ENCODE measurements at regions not wholly inside any gene's neighbourhood (a gene's known extent, or its start where the extent isn't known, plus 50 kb on each side); places are given as distances from the start of the nearest gene placed in this dataset.
A peak's percentile ranks its signal among the peaks of the same experiment; 100 is the strongest.

GRCh38 chr3:177820683-177821316 lies 623.5 kb upstream of the TBL1XR1 start:
- Histone ChIP-seq H3K23ac (ENCODE audit: low read length) (no peak overlapping the region), H2AK5ac (ENCODE audit: low read length) (no peak overlapping the region), H4K8ac (ENCODE audit: low read depth, low read length) (no peak overlapping the region), H2BK120ac (ENCODE audit: low read depth, low read length) (no peak overlapping the region), H3K4me2 (ENCODE audit: low read length) (no peak overlapping the region), H2BK15ac (replicated peaks; ENCODE audit: low read depth) (no peak overlapping the region), H4K5ac (ENCODE audit: low read length) (no peak overlapping the region), H3K18ac (ENCODE audit: low read length) (no peak overlapping the region), H2BK5ac (ENCODE audit: low read length) (no peak overlapping the region), H3K56ac (ENCODE audit: low read length) (no peak overlapping the region), H3K27me3 (ENCODE audit: insufficient read depth, low read length, poor library complexity) (no peaks in the 10 kb centered on the region), H3K79me2 (ENCODE audit: control insufficient read depth, insufficient read depth, low read length) (no peaks in the 10 kb centered on the region), H3K9ac (ENCODE audit: low read length) (no peak overlapping the region), H3K79me1 (ENCODE audit: low read length) (no peaks in the 10 kb centered on the region), H3K27ac (ENCODE audit: low read depth, low read length) (no peak overlapping the region), H3K4ac (ENCODE audit: low read depth, low read length) (no peak overlapping the region), H3K4me3 (ENCODE audit: low read length) (no peak overlapping the region), H3K4me1 (ENCODE audit: control insufficient read depth, low read depth, low read length) (no peaks in the 10 kb centered on the region), H3K36me3 (ENCODE audit: control insufficient read depth, insufficient read depth, low read length) (no peaks in the 10 kb centered on the region)
- whole genome bisulfite sequencing (ENCODE audit: extremely low coverage, insufficient coverage, low lambda C conversion rate), result no CpG with 5 or more reads among the region's 2 CpGs
- DNase-seq, result no peak

DNA sequence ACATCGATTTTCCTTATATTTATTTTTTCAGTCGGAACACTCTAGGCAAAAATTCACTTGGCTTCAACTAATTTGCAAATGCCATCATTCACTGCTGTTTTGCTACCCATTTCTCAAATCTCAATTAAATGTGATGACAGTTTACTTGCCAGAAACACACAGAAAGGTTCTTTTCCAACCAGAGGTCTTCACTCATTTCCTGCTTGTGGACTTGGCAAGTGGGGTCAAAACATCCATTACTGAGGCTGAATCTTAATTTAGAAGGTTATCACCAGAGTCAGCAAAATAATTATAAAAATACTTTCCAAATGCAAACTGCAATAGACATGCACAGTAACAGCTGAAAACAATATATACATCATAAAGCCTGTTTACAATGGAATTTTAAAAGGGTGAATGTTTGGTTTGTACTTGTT lies 625.4 kb upstream of the TBL1XR1 start:
- WGBS (ENCODE audit: extremely low coverage, insufficient coverage, low lambda C conversion rate), result no CpG with 5 or more reads among the region's 2 CpGs
- Histone ChIP-seq H2BK120ac (ENCODE audit: low read depth, low read length) (no peak overlapping the region), H4K5ac (ENCODE audit: low read length) (no peak overlapping the region)

GRCh38 chr3:177823701-177824189 lies 626.5 kb upstream of the TBL1XR1 start:
- Histone ChIP-seq H3K79me1 (ENCODE audit: low read length) (no peaks in the 10 kb centered on the region), H3K9ac (ENCODE audit: low read length) (no peak overlapping the region), H3K56ac (ENCODE audit: low read length) (no peak overlapping the region), H3K27me3 (ENCODE audit: insufficient read depth, low read length, poor library complexity) (no peaks in the 10 kb centered on the region), H4K8ac (ENCODE audit: low read depth, low read length) (no peak overlapping the region), H3K79me2 (ENCODE audit: control insufficient read depth, insufficient read depth, low read length) (no peaks in the 10 kb centered on the region), H3K4me1 (ENCODE audit: control insufficient read depth, low read depth, low read length) (no peaks in the 10 kb centered on the region), H3K18ac (ENCODE audit: low read length) (no peak overlapping the region), H2BK15ac (replicated peaks; ENCODE audit: low read depth) (no peak overlapping the region), H2BK5ac (ENCODE audit: low read length) (no peak overlapping the region), H3K4me3 (ENCODE audit: low read length) (no peak overlapping the region), H3K4ac (ENCODE audit: low read depth, low read length) (no peak overlapping the region), H3K23ac (ENCODE audit: low read length) (no peak overlapping the region), H2AK5ac (ENCODE audit: low read length) (no peak overlapping the region), H4K5ac (ENCODE audit: low read length) (no peak overlapping the region), H3K4me2 (ENCODE audit: low read length) (no peak overlapping the region), H3K27ac (ENCODE audit: low read depth, low read length) (no peak overlapping the region), H3K36me3 (ENCODE audit: control insufficient read depth, insufficient read depth, low read length) (no peaks in the 10 kb centered on the region), H2BK120ac (ENCODE audit: low read depth, low read length) (no peak overlapping the region)
- WGBS (ENCODE audit: extremely low coverage, insufficient coverage, low lambda C conversion rate), result no CpG with 5 or more reads among the region's 9 CpGs
- no peak for DNase-seq

More for the DNA sequence above, 625.4 kb upstream of the TBL1XR1 start:
- Histone ChIP-seq H3K79me2 (ENCODE audit: control insufficient read depth, insufficient read depth, low read length) (no peaks in the 10 kb centered on the region), H3K18ac (ENCODE audit: low read length) (no peak overlapping the region), H3K4me1 (ENCODE audit: control insufficient read depth, low read depth, low read length) (no peaks in the 10 kb centered on the region), H2BK5ac (ENCODE audit: low read length) (no peak overlapping the region), H3K36me3 (ENCODE audit: control insufficient read depth, insufficient read depth, low read length) (no peaks in the 10 kb centered on the region), H3K79me1 (ENCODE audit: low read length) (no peaks in the 10 kb centered on the region), H3K56ac (ENCODE audit: low read length) (no peak overlapping the region), H3K4me3 (ENCODE audit: low read length) (no peak overlapping the region), H3K27me3 (ENCODE audit: insufficient read depth, low read length, poor library complexity) (no peaks in the 10 kb centered on the region), H2AK5ac (ENCODE audit: low read length) (no peak overlapping the region), H3K4me2 (ENCODE audit: low read length) (no peak overlapping the region), H3K27ac (ENCODE audit: low read depth, low read length) (no peak overlapping the region), H3K4ac (ENCODE audit: low read depth, low read length) (no peak overlapping the region), H3K9ac (ENCODE audit: low read length) (no peak overlapping the region), H4K8ac (ENCODE audit: low read depth, low read length) (no peak overlapping the region), H3K23ac (ENCODE audit: low read length) (no peak overlapping the region), H2BK15ac (replicated peaks; ENCODE audit: low read depth) (no peak overlapping the region)
- DNase-seq, result no peak

DNA sequence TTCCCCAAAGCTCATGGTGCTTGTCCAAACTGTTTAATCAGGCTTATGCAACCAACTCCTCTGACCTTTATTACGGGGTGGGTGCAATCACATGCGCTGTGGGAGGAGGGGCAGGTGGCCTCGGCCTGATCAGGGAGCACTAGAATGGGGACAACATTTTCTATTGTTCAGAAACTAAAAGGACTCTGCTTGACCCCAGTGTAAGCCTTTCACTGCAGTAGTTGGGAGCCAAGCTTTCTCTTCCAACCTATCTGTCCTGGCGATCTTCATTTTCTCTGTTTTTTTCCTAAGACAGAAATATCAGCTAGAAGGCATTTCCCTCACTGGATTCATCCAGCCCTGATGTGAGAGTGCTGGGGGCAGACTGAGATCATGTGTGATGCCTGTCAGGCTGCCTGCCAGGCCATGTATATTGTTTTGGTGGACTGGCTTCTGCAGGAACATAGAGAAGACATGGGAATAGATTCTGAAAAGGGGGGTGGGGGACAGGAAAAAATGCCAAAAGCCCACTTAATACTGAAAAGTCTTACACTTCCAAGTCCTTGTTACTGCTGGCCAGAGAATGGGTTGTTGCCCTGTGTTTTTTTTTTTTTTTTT lies 627.0 kb upstream of the TBL1XR1 start:
- no peak overlapping the region for H3K27ac ChIP-seq (ENCODE audit: low read depth, low read length)
- no CpG with 5 or more reads among the region's 4 CpGs for WGBS (ENCODE audit: extremely low coverage, insufficient coverage, low lambda C conversion rate)
- no peak overlapping the region for H4K8ac ChIP-seq (ENCODE audit: low read depth, low read length)
- H3K56ac ChIP-seq (ENCODE audit: low read length), result no peak overlapping the region
- no peak overlapping the region for H3K9ac ChIP-seq (ENCODE audit: low read length)
- no peak overlapping the region for H3K4me2 ChIP-seq (ENCODE audit: low read length)
- no peak for DNase-seq
- H2BK120ac ChIP-seq (ENCODE audit: low read depth, low read length), result no peak overlapping the region
- no peaks in the 10 kb centered on the region for H3K4me1 ChIP-seq (ENCODE audit: control insufficient read depth, low read depth, low read length)
- no peaks in the 10 kb centered on the region for H3K79me2 ChIP-seq (ENCODE audit: control insufficient read depth, insufficient read depth, low read length)
- H3K79me1 ChIP-seq (ENCODE audit: low read length), result no peaks in the 10 kb centered on the region
- H3K18ac ChIP-seq (ENCODE audit: low read length), result no peak overlapping the region
- H2AK5ac ChIP-seq (ENCODE audit: low read length), result no peak overlapping the region
- no peaks in the 10 kb centered on the region for H3K36me3 ChIP-seq (ENCODE audit: control insufficient read depth, insufficient read depth, low read length)
- no peak overlapping the region for H2BK15ac ChIP-seq (replicated peaks; ENCODE audit: low read depth)
- H3K4me3 ChIP-seq (ENCODE audit: low read length), result no peak overlapping the region
- no peak overlapping the region for H2BK5ac ChIP-seq (ENCODE audit: low read length)
- no peaks in the 10 kb centered on the region for H3K27me3 ChIP-seq (ENCODE audit: insufficient read depth, low read length, poor library complexity)
- H3K4ac ChIP-seq (ENCODE audit: low read depth, low read length), result no peak overlapping the region
- H3K23ac ChIP-seq (ENCODE audit: low read length), result no peak overlapping the region
- H4K5ac ChIP-seq (ENCODE audit: low read length), result no peak overlapping the region

DNA sequence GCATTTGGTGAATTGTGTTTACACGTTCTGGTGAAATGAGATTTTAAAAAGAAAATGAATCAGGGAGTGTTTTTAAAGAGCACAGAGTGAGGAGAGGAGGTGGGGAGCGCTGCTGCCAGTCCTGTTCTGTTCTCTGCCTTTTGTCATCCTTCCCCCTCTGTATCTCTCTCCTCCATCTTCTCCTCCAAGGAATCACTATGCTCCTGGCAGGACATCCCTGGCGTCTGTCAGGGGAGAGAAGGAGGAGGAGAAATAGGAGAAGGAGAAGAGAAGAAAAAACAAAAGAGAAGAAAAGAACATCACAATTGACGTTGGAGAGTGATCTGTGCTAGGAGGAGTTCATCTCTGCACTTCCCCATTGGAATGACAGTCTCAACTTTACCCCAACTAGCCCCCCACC lies 627.6 kb upstream of the TBL1XR1 start:
- no peak overlapping the region for H2BK15ac ChIP-seq (replicated peaks; ENCODE audit: low read depth)
- H3K36me3 ChIP-seq (ENCODE audit: control insufficient read depth, insufficient read depth, low read length), result no peaks in the 10 kb centered on the region
- no peak overlapping the region for H2BK120ac ChIP-seq (ENCODE audit: low read depth, low read length)
- H4K5ac ChIP-seq (ENCODE audit: low read length), result no peak overlapping the region
- H3K4me2 ChIP-seq (ENCODE audit: low read length), result no peak overlapping the region
- no peak overlapping the region for H2BK5ac ChIP-seq (ENCODE audit: low read length)
- no peaks in the 10 kb centered on the region for H3K79me1 ChIP-seq (ENCODE audit: low read length)
- H3K27ac ChIP-seq (ENCODE audit: low read depth, low read length), result no peak overlapping the region
- no peaks in the 10 kb centered on the region for H3K27me3 ChIP-seq (ENCODE audit: insufficient read depth, low read length, poor library complexity)
- DNase-seq, result no peak
- H3K4ac ChIP-seq (ENCODE audit: low read depth, low read length), result no peak overlapping the region
- H3K23ac ChIP-seq (ENCODE audit: low read length), result no peak overlapping the region
- no peaks in the 10 kb centered on the region for H3K4me1 ChIP-seq (ENCODE audit: control insufficient read depth, low read depth, low read length)
- WGBS (ENCODE audit: extremely low coverage, insufficient coverage, low lambda C conversion rate), result no CpG with 5 or more reads among the region's 4 CpGs
- no peak overlapping the region for H3K18ac ChIP-seq (ENCODE audit: low read length)
- H3K79me2 ChIP-seq (ENCODE audit: control insufficient read depth, insufficient read depth, low read length), result no peaks in the 10 kb centered on the region
- H2AK5ac ChIP-seq (ENCODE audit: low read length), result no peak overlapping the region
- no peak overlapping the region for H3K56ac ChIP-seq (ENCODE audit: low read length)
- H3K9ac ChIP-seq (ENCODE audit: low read length), result no peak overlapping the region
- H3K4me3 ChIP-seq (ENCODE audit: low read length), result no peak overlapping the region
- no peak overlapping the region for H4K8ac ChIP-seq (ENCODE audit: low read depth, low read length)

DNA sequence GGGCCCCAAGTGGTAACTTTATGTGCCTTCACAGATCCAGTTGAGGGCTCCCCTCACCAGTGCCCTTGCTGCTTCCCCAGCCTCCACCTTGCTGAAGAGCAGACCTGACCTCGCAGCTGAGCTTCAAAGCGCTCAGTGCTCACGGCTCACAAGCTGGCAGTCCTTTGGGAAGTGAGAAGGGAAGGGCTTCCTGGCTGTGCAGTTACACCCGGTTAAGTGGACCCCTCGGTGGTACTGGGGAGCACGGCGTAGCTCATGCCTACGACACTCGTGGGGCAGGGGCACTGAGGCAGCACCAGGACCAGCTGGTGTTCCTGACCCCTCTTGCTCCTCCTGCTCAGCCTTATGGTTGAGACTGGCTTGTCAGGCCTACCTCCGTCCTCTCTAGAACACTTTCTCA lies 629.0 kb upstream of the TBL1XR1 start:
- H3K27ac ChIP-seq (ENCODE audit: low read depth, low read length), result no peak overlapping the region
- peak overlapping the region; percentile 15 for H3K56ac ChIP-seq (ENCODE audit: low read length)
- no peak overlapping the region for H3K4me2 ChIP-seq (ENCODE audit: low read length)
- H3K4me1 ChIP-seq (ENCODE audit: control insufficient read depth, low read depth, low read length), result no peaks in the 10 kb centered on the region
- H3K23ac ChIP-seq (ENCODE audit: low read length), result no peak overlapping the region
- H3K27me3 ChIP-seq (ENCODE audit: insufficient read depth, low read length, poor library complexity), result no peaks in the 10 kb centered on the region
- H3K9ac ChIP-seq (ENCODE audit: low read length), result no peak overlapping the region
- H4K8ac ChIP-seq (ENCODE audit: low read depth, low read length), result no peak overlapping the region
- H3K79me2 ChIP-seq (ENCODE audit: control insufficient read depth, insufficient read depth, low read length), result no peaks in the 10 kb centered on the region
- DNase-seq, result no peak
- H4K5ac ChIP-seq (ENCODE audit: low read length), result no peak overlapping the region
- H2BK120ac ChIP-seq (ENCODE audit: low read depth, low read length), result no peak overlapping the region
- no peak overlapping the region for H3K4ac ChIP-seq (ENCODE audit: low read depth, low read length)
- H3K36me3 ChIP-seq (ENCODE audit: control insufficient read depth, insufficient read depth, low read length), result no peaks in the 10 kb centered on the region
- no peak overlapping the region for H2BK5ac ChIP-seq (ENCODE audit: low read length)
- no CpG with 5 or more reads among the region's 10 CpGs for WGBS (ENCODE audit: extremely low coverage, insufficient coverage, low lambda C conversion rate)
- H3K18ac ChIP-seq (ENCODE audit: low read length), result no peak overlapping the region
- peak overlapping the region; percentile 36 for H2AK5ac ChIP-seq (ENCODE audit: low read length)
- no peaks in the 10 kb centered on the region for H3K79me1 ChIP-seq (ENCODE audit: low read length)
- no peak overlapping the region for H2BK15ac ChIP-seq (replicated peaks; ENCODE audit: low read depth)
- H3K4me3 ChIP-seq (ENCODE audit: low read length), result no peak overlapping the region

All from mesendoderm (in vitro differentiated cells).